Fibroblast of lung (primary cell): ENCODE measurements at regions not wholly inside any gene's neighbourhood (a gene's known extent, or its start where the extent isn't known, plus 50 kb on each side); places are given as distances from the start of the nearest gene placed in this dataset.

ENCODE experiments used
- EZH2 ChIP-seq: IDR thresholded peaks from 2 replicates; pipeline ENCODE4 v1.5.1; 2012; ENCODE audit warnings: low read length, control low read depth, mild to moderate bottlenecking; ENCODE audit errors: missing control alignments
- TF ChIP-seq, protein P1 (sequence below), 2 donors: IDR thresholded peaks in 1 of 2; conservative IDR thresholded peaks in 1 of 2; 1 replicate in 1 of 2; 2 replicates in 1 of 2; pipeline ENCODE4 v1.5.1; 2011 to 2012; ENCODE audit warnings: low read length in 2 of 2, control low read depth in 1 of 2, inconsistent platforms in 1 of 2, low read depth in 1 of 2, mild to moderate bottlenecking in 1 of 2

DNA sequence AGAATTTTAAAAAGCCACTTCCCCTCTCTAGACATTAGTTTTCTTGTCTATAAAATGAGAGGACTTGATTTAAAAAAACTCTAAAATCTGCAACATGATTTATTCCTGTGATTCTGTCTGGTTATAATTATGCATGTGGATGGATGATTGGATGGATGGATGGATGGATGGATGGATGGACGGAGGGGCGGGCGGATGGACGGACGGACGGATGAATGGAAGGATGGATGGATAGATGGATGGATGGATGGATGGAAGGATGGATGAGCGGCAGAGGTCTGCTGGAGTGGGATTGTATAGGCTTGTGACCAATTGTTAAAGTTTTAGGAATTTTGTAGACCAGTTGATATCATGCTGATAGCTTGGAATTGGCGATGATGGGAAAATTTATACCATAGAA lies 135.2 kb upstream of the TIAM1 start:
- no peak for TF ChIP-seq EZH2
- TF ChIP-seq, protein P1, sequence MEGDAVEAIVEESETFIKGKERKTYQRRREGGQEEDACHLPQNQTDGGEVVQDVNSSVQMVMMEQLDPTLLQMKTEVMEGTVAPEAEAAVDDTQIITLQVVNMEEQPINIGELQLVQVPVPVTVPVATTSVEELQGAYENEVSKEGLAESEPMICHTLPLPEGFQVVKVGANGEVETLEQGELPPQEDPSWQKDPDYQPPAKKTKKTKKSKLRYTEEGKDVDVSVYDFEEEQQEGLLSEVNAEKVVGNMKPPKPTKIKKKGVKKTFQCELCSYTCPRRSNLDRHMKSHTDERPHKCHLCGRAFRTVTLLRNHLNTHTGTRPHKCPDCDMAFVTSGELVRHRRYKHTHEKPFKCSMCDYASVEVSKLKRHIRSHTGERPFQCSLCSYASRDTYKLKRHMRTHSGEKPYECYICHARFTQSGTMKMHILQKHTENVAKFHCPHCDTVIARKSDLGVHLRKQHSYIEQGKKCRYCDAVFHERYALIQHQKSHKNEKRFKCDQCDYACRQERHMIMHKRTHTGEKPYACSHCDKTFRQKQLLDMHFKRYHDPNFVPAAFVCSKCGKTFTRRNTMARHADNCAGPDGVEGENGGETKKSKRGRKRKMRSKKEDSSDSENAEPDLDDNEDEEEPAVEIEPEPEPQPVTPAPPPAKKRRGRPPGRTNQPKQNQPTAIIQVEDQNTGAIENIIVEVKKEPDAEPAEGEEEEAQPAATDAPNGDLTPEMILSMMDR (conservative IDR thresholded peaks at IDR 0.05 in 1 of 2, IDR thresholded peaks at IDR 0.05 in 1 of 2; ENCODE audit: low read depth in 1 of 2, low read length in 2 of 2): no peak
